Kidney epithelial cell (primary cell): ENCODE measurements at regions not wholly inside any gene's neighbourhood (a gene's known extent, or its start where the extent isn't known, plus 50 kb on each side); places are given as distances from the start of the nearest gene placed in this dataset.
A peak's percentile ranks its signal among the peaks of the same experiment; 100 is the strongest.

Experiments used
- DNase-seq: peaks from one replicate; pipeline ENCODE4 v3.0.0-alpha.2; 2010; ENCODE audit warnings: low read depth
- H3K27me3 ChIP-seq: 2 replicates; pipeline ENCODE4 v1.6.0; 2011; ENCODE audit warnings: low read length; ENCODE audit not compliant: control insufficient read depth, insufficient read depth
- H3K36me3 ChIP-seq: 2 replicates; pipeline ENCODE4 v1.5.1; 2011; ENCODE audit warnings: low read length; ENCODE audit not compliant: control insufficient read depth, insufficient read depth
- H3K4me3 ChIP-seq: 2 replicates; pipeline ENCODE4 v1.5.1; 2011; ENCODE audit warnings: low read depth, mild to moderate bottlenecking, control low read depth, low read length
- TF ChIP-seq, protein P1 (sequence below): IDR thresholded peaks from 2 replicates; pipeline ENCODE4 v1.5.1; 2011; ENCODE audit warnings: mild to moderate bottlenecking, moderate library complexity, low read length, control low read depth, inconsistent platforms; ENCODE audit not compliant: insufficient read depth, poor library complexity, severe bottlenecking

DNA sequence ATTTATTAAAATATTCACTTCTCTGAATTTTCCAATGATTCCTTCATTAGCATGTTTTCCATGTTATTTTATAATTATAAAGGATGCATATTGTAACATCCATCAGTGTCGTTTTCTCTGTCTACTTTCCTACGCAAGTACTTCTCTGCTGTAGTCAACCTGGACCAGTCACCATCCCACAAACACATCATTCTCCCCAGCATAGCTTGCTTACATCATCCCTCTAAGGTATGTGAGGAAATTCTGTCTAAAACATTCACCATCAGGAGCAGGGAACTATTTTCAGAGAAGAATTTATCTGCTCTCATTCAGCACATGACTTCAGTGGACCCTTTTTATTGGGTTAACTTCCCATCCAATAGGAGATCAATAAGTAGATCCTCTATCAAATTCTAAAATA is 806.1 kb upstream of the ARGLU1 start:
- no peak for DNase-seq
- H3K36me3 ChIP-seq = no peaks in the 10 kb centered on the region
- no peaks in the 10 kb centered on the region for H3K27me3 ChIP-seq
- TF ChIP-seq, protein P1, sequence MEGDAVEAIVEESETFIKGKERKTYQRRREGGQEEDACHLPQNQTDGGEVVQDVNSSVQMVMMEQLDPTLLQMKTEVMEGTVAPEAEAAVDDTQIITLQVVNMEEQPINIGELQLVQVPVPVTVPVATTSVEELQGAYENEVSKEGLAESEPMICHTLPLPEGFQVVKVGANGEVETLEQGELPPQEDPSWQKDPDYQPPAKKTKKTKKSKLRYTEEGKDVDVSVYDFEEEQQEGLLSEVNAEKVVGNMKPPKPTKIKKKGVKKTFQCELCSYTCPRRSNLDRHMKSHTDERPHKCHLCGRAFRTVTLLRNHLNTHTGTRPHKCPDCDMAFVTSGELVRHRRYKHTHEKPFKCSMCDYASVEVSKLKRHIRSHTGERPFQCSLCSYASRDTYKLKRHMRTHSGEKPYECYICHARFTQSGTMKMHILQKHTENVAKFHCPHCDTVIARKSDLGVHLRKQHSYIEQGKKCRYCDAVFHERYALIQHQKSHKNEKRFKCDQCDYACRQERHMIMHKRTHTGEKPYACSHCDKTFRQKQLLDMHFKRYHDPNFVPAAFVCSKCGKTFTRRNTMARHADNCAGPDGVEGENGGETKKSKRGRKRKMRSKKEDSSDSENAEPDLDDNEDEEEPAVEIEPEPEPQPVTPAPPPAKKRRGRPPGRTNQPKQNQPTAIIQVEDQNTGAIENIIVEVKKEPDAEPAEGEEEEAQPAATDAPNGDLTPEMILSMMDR = no peak
- H3K4me3 ChIP-seq = no peak overlapping the region

DNA sequence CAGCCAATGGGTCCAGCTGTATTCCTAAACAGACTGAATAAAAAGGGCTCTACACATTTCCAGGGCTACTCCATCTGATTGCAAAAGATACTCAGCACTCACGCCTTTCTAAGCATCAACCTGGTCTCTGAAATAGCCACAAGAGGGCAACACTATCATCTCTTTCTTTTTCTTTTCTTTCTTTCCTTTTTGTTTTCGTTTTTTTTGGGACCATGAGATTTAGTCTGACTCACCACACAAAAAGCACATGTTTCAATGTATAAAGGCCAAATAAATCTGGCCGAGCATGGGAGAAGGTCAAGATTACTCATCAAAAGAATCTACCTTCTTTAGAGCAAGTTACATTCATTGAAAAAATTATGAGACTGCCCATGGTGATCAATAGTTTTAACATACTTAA is 805.6 kb upstream of the ARGLU1 start:
- TF ChIP-seq, protein P1 = peak; percentile 55
- Histone ChIP-seq H3K27me3 (no peaks in the 10 kb centered on the region), H3K36me3 (no peaks in the 10 kb centered on the region), H3K4me3 (no peak overlapping the region)
- DNase-seq = peak; percentile 57

DNA sequence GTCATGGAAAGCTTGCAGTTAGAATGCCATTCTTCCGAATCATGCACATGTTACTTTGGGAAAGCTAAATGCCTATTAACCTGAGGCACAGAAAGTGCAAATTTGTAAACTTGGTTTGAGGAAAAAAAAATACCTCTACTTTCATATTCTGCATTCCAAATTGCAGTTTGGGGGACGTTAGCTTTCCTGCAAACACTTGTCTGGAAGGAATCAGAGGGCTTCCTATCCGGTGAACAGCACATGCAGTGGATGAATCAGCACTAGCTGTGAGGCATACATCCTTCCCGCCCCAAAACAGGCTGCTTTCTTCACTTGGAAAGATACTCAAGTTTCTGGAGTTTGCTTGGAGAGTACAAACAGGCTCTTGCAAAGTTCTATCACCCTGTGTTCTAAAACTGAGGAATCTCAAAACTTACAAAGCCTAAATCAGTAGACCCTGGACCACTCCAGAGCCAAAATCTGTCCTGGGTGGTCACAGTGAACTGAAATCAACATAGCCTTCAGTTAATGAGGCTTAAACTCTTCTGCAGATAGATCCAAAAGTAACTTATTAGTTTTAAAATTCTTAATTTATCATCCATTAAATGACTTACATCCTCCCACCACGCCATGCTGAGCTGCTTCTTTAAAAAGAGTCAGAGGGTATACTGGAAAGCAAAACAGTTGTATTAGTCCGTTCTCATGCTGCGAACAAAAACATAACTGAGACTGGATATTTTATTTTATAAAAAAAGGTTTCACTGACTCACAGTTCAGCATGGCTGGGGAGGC is 802.3 kb upstream of the ARGLU1 start:
- Histone ChIP-seq H3K4me3 (no peak overlapping the region), H3K27me3 (no peaks in the 10 kb centered on the region), H3K36me3 (no peaks in the 10 kb centered on the region)
- TF ChIP-seq, protein P1 = no peak
- DNase-seq = no peak

DNA sequence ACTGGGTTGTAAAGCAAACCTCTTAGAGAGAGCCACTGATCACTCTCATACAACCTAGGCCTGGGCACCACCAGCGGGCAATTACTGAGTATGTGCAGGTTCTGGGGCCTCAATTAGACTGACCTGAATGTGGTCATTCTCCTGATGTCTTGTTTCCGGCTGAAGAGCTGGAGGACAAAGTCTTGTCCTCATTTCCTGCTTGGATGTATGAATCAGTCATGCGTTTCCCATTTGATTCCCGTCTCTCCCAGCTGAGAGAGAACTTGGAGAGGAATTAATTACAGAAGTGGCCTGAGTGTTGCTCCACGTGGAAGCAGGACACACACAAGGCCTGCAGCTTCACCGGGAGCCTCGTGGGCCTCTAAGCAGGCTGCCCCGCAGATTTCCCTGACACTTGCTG is 799.3 kb upstream of the ARGLU1 start:
- no peak for DNase-seq

DNA sequence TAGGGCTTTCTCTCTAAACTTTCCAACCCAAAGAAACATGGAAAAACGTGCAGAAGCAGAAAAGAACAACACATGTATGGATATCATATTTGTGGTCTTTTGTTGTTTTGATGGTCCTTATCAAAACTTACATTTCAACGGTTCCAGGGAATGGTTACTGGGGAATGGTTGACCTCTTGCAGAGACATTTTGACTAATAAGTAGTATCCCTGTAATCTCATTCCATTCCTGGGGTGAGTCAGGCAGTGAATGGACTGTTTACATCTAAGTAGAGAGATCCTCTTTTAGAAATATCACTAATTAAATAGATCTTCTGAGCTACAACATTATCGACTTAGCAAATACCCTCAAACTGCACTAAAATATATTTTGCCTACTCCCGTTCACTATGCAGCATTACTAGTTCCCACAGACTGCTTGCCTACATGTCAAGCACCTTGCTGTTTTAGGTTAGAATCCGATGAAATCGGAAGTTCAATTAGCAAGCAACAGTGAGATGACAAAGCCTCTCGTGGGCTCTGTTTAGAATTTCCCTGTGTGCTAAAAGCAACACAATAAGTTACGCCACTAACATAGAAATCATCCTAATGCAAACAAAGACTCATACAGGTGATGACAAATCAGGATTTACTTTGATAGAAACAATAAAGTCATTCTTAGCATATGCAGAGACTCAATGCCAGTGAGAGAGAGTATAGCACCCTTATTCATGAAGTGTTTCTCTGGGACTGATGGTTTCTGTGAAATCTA is 797.7 kb upstream of the ARGLU1 start:
- Histone ChIP-seq H3K27me3 (no peaks in the 10 kb centered on the region), H3K4me3 (no peak overlapping the region), H3K36me3 (no peaks in the 10 kb centered on the region)
- TF ChIP-seq, protein P1 = no peak
- DNase-seq = no peak

More for the DNA sequence above, 799.3 kb upstream of the ARGLU1 start:
- Histone ChIP-seq H3K36me3 (no peaks in the 10 kb centered on the region), H3K4me3 (no peak overlapping the region), H3K27me3 (no peaks in the 10 kb centered on the region)
- TF ChIP-seq, protein P1 = no peak
